ENCODE measurements at regions not wholly inside any gene's neighbourhood (a gene's known extent, or its start where the extent isn't known, plus 50 kb on each side); places are given as distances from the start of the nearest gene placed in this dataset.

DNA sequence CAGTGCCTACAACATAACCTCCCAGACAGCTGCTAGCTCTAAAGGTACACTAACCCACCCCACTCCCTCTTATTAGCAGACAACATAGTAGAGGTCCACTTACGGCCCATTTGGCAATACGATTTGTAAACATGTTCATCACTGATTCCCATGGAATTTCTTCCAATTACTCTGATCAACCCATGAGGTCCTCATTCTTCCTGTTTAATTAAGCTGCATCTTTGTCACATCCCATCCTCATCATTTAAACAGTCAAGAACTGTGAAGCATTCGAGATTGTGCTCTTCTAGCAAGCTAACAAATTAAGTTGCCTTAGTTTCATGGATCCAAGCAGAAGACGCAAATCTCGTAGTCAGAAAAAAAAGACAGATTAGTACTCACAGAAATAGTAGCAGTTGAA, 622.2 kb upstream of the VSTM2A start:
- no peaks in the 10 kb centered on the region for H3K9me3 ChIP-seq (ENCODE audit: control insufficient read depth, insufficient read depth, low read length)
- no peaks in the 10 kb centered on the region for H3K4me1 ChIP-seq (ENCODE audit: control insufficient read depth, insufficient read depth, low read length)
- no peaks in the 10 kb centered on the region for H3K36me3 ChIP-seq (ENCODE audit: control insufficient read depth, insufficient read depth, low read length)
- H3K27me3 ChIP-seq (ENCODE audit: control insufficient read depth, insufficient read depth, low read length): no peaks in the 10 kb centered on the region
- H3K27ac ChIP-seq (ENCODE audit: low read depth, low read length): no peak overlapping the region
- no peak overlapping the region for H3K9ac ChIP-seq (ENCODE audit: low read depth, low read length)
- H3K4me3 ChIP-seq (ENCODE audit: low read depth, low read length): no peak overlapping the region

GRCh38 chr7:53940483-53940882, 601.7 kb upstream of the VSTM2A start:
- H3K4me1 ChIP-seq (ENCODE audit: control insufficient read depth, insufficient read depth, low read length): no peaks in the 10 kb centered on the region; the same call in 1 of the 2 replicates
- H3K27ac ChIP-seq (ENCODE audit: low read depth, low read length): no peak overlapping the region

DNA sequence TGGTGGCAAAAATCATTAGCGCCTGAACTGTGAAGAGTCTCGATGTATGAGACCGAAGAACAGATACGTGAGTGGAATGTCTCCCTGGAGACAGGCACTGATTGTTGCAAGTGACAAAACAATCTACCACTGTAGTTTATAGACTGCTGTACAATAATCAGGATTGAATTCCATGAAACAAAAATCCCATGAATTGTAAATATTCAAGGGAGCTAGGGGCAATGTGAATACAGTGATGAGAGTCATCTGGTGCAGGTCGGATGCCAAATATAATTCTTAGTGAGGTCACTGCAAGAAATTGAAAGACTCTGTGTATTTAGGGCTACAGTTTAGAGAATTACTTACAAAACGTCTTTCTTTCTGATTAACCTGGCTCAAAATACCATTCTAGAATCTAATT, 594.4 kb upstream of the VSTM2A start:
- no peaks in the 10 kb centered on the region for H3K9me3 ChIP-seq (ENCODE audit: control insufficient read depth, insufficient read depth, low read length)
- no peaks in the 10 kb centered on the region for H3K4me1 ChIP-seq (ENCODE audit: control insufficient read depth, insufficient read depth, low read length)
- H3K4me3 ChIP-seq (ENCODE audit: low read depth, low read length): no peak overlapping the region
- no peaks in the 10 kb centered on the region for H3K27me3 ChIP-seq (ENCODE audit: control insufficient read depth, insufficient read depth, low read length)
- H3K27ac ChIP-seq (ENCODE audit: low read depth, low read length): no peak overlapping the region
- no peak overlapping the region for H3K9ac ChIP-seq (ENCODE audit: low read depth, low read length)
- no peaks in the 10 kb centered on the region for H3K36me3 ChIP-seq (ENCODE audit: control insufficient read depth, insufficient read depth, low read length)

More at GRCh38 chr7:53940483-53940882, 601.7 kb upstream of the VSTM2A start:
- H3K9me3 ChIP-seq (ENCODE audit: control insufficient read depth, insufficient read depth, low read length): no peaks in the 10 kb centered on the region
- no peak overlapping the region for H3K9ac ChIP-seq (ENCODE audit: low read depth, low read length)
- H3K4me3 ChIP-seq (ENCODE audit: low read depth, low read length): no peak overlapping the region
- H3K36me3 ChIP-seq (ENCODE audit: control insufficient read depth, insufficient read depth, low read length): no peaks in the 10 kb centered on the region
- no peaks in the 10 kb centered on the region for H3K27me3 ChIP-seq (ENCODE audit: control insufficient read depth, insufficient read depth, low read length)

- Histone ChIP-seq H3K27ac (ENCODE audit: low read depth, low read length) (no peak overlapping the region), H3K27me3 (ENCODE audit: control insufficient read depth, insufficient read depth, low read length) (no peaks in the 10 kb centered on the region), H3K9me3 (ENCODE audit: control insufficient read depth, insufficient read depth, low read length) (no peaks in the 10 kb centered on the region), H3K36me3 (ENCODE audit: control insufficient read depth, insufficient read depth, low read length) (no peaks in the 10 kb centered on the region), H3K4me3 (ENCODE audit: low read depth, low read length) (no peak overlapping the region), H3K4me1 (ENCODE audit: control insufficient read depth, insufficient read depth, low read length) (no peaks in the 10 kb centered on the region), H3K9ac (ENCODE audit: low read depth, low read length) (no peak overlapping the region)
Observed at GRCh38 chr7:53965716-53966115, 576.5 kb upstream of the VSTM2A start.

- no peak overlapping the region for H3K9ac ChIP-seq (ENCODE audit: low read depth, low read length)
- no peaks in the 10 kb centered on the region for H3K36me3 ChIP-seq (ENCODE audit: control insufficient read depth, insufficient read depth, low read length)
- no peaks in the 10 kb centered on the region for H3K27me3 ChIP-seq (ENCODE audit: control insufficient read depth, insufficient read depth, low read length)
- no peak overlapping the region for H3K27ac ChIP-seq (ENCODE audit: low read depth, low read length)
- H3K4me1 ChIP-seq (ENCODE audit: control insufficient read depth, insufficient read depth, low read length): no peaks in the 10 kb centered on the region
- no peaks in the 10 kb centered on the region for H3K9me3 ChIP-seq (ENCODE audit: control insufficient read depth, insufficient read depth, low read length)
- H3K4me3 ChIP-seq (ENCODE audit: low read depth, low read length): no peak overlapping the region
Observed at GRCh38 chr7:53983480-53983879, 558.7 kb upstream of the VSTM2A start.

DNA sequence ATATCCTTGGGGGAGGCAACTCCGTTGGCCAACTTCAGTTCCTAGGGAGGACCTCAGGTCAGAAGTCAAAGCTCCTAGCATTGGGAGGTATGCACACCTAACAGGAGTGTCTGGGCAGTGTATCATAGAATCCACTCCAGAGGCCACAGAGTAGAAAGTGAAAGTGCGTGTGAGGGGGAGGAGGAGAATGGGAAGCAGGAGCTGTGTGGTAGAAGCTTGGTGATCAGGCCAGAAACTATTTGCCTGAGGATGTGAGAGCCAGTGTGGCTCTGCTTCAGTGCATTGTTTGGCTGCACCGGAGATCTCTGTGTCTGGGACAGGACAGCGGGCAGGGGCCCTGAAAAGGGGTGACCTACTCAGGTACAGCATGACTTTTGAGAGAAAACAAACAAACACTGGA, 557.4 kb upstream of the VSTM2A start:
- Histone ChIP-seq H3K9ac (ENCODE audit: low read depth, low read length) (no peak overlapping the region), H3K36me3 (ENCODE audit: control insufficient read depth, insufficient read depth, low read length) (no peaks in the 10 kb centered on the region), H3K27me3 (ENCODE audit: control insufficient read depth, insufficient read depth, low read length) (no peaks in the 10 kb centered on the region), H3K27ac (ENCODE audit: low read depth, low read length) (no peak overlapping the region), H3K4me3 (ENCODE audit: low read depth, low read length) (no peak overlapping the region), H3K4me1 (ENCODE audit: control insufficient read depth, insufficient read depth, low read length) (no peaks in the 10 kb centered on the region), H3K9me3 (ENCODE audit: control insufficient read depth, insufficient read depth, low read length) (no peaks in the 10 kb centered on the region)

- Histone ChIP-seq H3K4me1 (ENCODE audit: control insufficient read depth, insufficient read depth, low read length) (0 out of 2 replicates have a peak, but pooled peaks cover 4% of the 10 kb centered on the region), H3K36me3 (ENCODE audit: control insufficient read depth, insufficient read depth, low read length) (no peaks in the 10 kb centered on the region), H3K4me3 (ENCODE audit: low read depth, low read length) (no peak overlapping the region), H3K9ac (ENCODE audit: low read depth, low read length) (no peak overlapping the region), H3K27ac (ENCODE audit: low read depth, low read length) (no peak overlapping the region), H3K27me3 (ENCODE audit: control insufficient read depth, insufficient read depth, low read length) (no peaks in the 10 kb centered on the region), H3K9me3 (ENCODE audit: control insufficient read depth, insufficient read depth, low read length) (no peaks in the 10 kb centered on the region)
Observed at GRCh38 chr7:53988376-53988775, 553.8 kb upstream of the VSTM2A start.

DNA sequence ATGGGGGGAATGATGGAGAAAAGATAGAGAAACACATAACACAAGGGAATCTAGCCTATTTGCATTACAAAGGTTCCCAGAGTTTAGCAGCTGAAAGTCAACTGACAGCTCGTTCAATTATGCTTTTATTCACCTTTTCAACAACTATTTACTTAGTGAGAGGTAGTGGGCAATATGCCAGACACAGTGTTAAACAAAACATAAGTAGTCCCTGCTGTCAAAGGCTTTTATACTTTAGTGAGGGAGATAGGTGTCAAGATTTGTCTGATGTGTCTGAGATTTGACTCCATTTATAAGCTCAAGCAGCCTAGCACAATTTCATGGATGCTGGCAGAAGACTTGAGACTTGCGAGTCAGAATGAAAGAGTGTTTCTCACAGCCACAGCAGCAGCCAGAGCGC, 549.0 kb upstream of the VSTM2A start:
- Histone ChIP-seq H3K36me3 (ENCODE audit: control insufficient read depth, insufficient read depth, low read length) (no peaks in the 10 kb centered on the region), H3K9ac (ENCODE audit: low read depth, low read length) (no peak overlapping the region), H3K4me1 (ENCODE audit: control insufficient read depth, insufficient read depth, low read length) (0 out of 2 replicates have a peak, but pooled peaks cover 4% of the 10 kb centered on the region), H3K4me3 (ENCODE audit: low read depth, low read length) (no peak overlapping the region), H3K27me3 (ENCODE audit: control insufficient read depth, insufficient read depth, low read length) (no peaks in the 10 kb centered on the region), H3K9me3 (ENCODE audit: control insufficient read depth, insufficient read depth, low read length) (no peaks in the 10 kb centered on the region), H3K27ac (ENCODE audit: low read depth, low read length) (no peak overlapping the region)

- no peaks in the 10 kb centered on the region for H3K27me3 ChIP-seq (ENCODE audit: control insufficient read depth, insufficient read depth, low read length)
- 0 out of 2 replicates have a peak, but pooled peaks cover 4% of the 10 kb centered on the region for H3K4me1 ChIP-seq (ENCODE audit: control insufficient read depth, insufficient read depth, low read length)
- no peak overlapping the region for H3K4me3 ChIP-seq (ENCODE audit: low read depth, low read length)
- no peaks in the 10 kb centered on the region for H3K9me3 ChIP-seq (ENCODE audit: control insufficient read depth, insufficient read depth, low read length)
- no peak overlapping the region for H3K9ac ChIP-seq (ENCODE audit: low read depth, low read length)
- H3K36me3 ChIP-seq (ENCODE audit: control insufficient read depth, insufficient read depth, low read length): no peaks in the 10 kb centered on the region
- no peak overlapping the region for H3K27ac ChIP-seq (ENCODE audit: low read depth, low read length)
Observed at GRCh38 chr7:53996876-53997275, 545.3 kb upstream of the VSTM2A start.

DNA sequence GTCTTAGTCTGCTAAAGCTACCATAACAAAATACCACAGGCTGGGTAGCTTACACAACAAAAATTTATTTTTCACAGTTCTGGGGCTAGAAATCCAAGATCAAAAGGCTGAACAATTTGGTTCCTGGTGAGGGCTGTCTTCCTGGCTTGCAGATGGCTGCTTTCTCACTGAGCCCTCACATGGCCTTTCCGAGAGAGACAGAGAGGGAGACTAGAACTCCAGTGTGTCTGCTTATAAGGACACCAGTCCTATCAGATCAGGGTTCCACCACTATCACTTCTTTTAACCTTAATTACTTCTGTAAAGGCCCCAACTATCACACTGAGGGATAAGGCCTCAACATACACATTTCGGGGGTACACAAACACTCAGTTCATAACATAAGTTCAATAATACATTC, 527.4 kb upstream of the VSTM2A start:
- peak overlapping the region; percentile 42 for H3K27ac ChIP-seq (ENCODE audit: low read depth, low read length)
- no peaks in the 10 kb centered on the region for H3K27me3 ChIP-seq (ENCODE audit: control insufficient read depth, insufficient read depth, low read length)
- H3K9ac ChIP-seq (ENCODE audit: low read depth, low read length): no peak overlapping the region
- peaks cover 7% of the 10 kb centered on the region; the same call in 1 of the 2 replicates for H3K4me1 ChIP-seq (ENCODE audit: control insufficient read depth, insufficient read depth, low read length)
- H3K4me3 ChIP-seq (ENCODE audit: low read depth, low read length): no peak overlapping the region
- no peaks in the 10 kb centered on the region for H3K9me3 ChIP-seq (ENCODE audit: control insufficient read depth, insufficient read depth, low read length)
- no peaks in the 10 kb centered on the region for H3K36me3 ChIP-seq (ENCODE audit: control insufficient read depth, insufficient read depth, low read length)

GRCh38 chr7:54015251-54015650, 526.9 kb upstream of the VSTM2A start:
- H3K4me3 ChIP-seq (ENCODE audit: low read depth, low read length): no peak overlapping the region
- peaks cover 7% of the 10 kb centered on the region; the same call in 1 of the 2 replicates for H3K4me1 ChIP-seq (ENCODE audit: control insufficient read depth, insufficient read depth, low read length)
- H3K9me3 ChIP-seq (ENCODE audit: control insufficient read depth, insufficient read depth, low read length): no peaks in the 10 kb centered on the region
- no peaks in the 10 kb centered on the region for H3K27me3 ChIP-seq (ENCODE audit: control insufficient read depth, insufficient read depth, low read length)
- H3K27ac ChIP-seq (ENCODE audit: low read depth, low read length): peak overlapping the region; percentile 42
- no peak overlapping the region for H3K9ac ChIP-seq (ENCODE audit: low read depth, low read length)
- no peaks in the 10 kb centered on the region for H3K36me3 ChIP-seq (ENCODE audit: control insufficient read depth, insufficient read depth, low read length)

- no peak overlapping the region for H3K9ac ChIP-seq (ENCODE audit: low read depth, low read length)
- no peak overlapping the region for H3K27ac ChIP-seq (ENCODE audit: low read depth, low read length)
- no peak overlapping the region for H3K4me3 ChIP-seq (ENCODE audit: low read depth, low read length)
- H3K4me1 ChIP-seq (ENCODE audit: control insufficient read depth, insufficient read depth, low read length): no peaks in the 10 kb centered on the region; the same call in 1 of the 2 replicates
- peaks cover 20% of the 10 kb centered on the region for H3K9me3 ChIP-seq (ENCODE audit: control insufficient read depth, insufficient read depth, low read length)
- no peaks in the 10 kb centered on the region for H3K36me3 ChIP-seq (ENCODE audit: control insufficient read depth, insufficient read depth, low read length)
- no peaks in the 10 kb centered on the region for H3K27me3 ChIP-seq (ENCODE audit: control insufficient read depth, insufficient read depth, low read length)
Observed at GRCh38 chr7:54037873-54038272, 504.3 kb upstream of the VSTM2A start.
